ENCODE measurements at regions not wholly inside any gene's neighbourhood (a gene's known extent, or its start where the extent isn't known, plus 50 kb on each side); places are given as distances from the start of the nearest gene placed in this dataset.

DNA sequence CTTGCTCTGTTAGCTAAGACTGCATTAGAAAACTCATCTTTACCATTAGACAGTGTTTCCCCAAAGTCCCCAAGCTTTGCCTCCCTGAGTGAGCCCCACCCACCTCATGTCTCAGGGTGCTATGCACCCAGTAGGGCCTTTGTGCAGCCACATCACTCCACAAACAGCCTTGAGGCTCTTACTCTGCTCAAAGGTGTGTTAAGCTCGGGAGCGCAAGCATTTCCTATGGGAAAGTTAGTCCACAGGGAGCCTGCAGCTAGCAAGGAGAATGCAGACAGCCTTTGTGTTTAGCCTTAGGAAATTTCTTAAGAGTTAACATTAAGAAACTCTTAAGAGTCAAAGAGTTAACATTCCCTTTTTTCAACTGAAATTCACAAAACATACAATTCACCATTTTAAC lies 278.8 kb downstream of the AJAP1 start:
- no peaks in the 10 kb centered on the region for H4K20me1 ChIP-seq (ENCODE audit: insufficient read depth, low read length)
- intact Hi-C loops (cut with micrococcal nuclease) = no loop called here
- DNase-seq = no peak
- no peaks in the 10 kb centered on the region for H3K9me3 ChIP-seq (replicated peaks in 1 of 2; ENCODE audit: control insufficient read depth in 1 of 2, insufficient read depth in 1 of 2, low read length in 2 of 2)
- H3K4me3 ChIP-seq (replicated peaks in 1 of 3; ENCODE audit: low read depth in 2 of 3, low read length in 3 of 3) = no peak overlapping the region
- no peaks in the 10 kb centered on the region for H3K4me1 ChIP-seq (ENCODE audit: control insufficient read depth in 1 of 2, insufficient read depth in 2 of 2, low read length in 2 of 2)
- no CpG with 5 or more reads among the region's 2 CpGs for WGBS (ENCODE audit: insufficient coverage)
- H3K27ac Mint-ChIP-seq = no peak overlapping the region
- no peak overlapping the region for H3K9ac ChIP-seq (ENCODE audit: insufficient read depth, low read length, poor library complexity, severe bottlenecking)
- no peaks in the 10 kb centered on the region for H3K36me3 Mint-ChIP-seq
- no peaks in the 10 kb centered on the region for H3K27me3 ChIP-seq (ENCODE audit: control insufficient read depth in 2 of 2, insufficient read depth in 2 of 2, low read length in 2 of 2)
- H3K9me3 Mint-ChIP-seq = peaks cover 0 to 8% (median 3%) of the 10 kb centered on the region in 7 donors
- H3K4me3 Mint-ChIP-seq = no peak overlapping the region
- H3K4me2 ChIP-seq (replicated peaks; ENCODE audit: extremely low read depth, low read length, poor library complexity, severe bottlenecking) = no peak overlapping the region
- no peak overlapping the region for H3K27ac ChIP-seq (ENCODE audit: low read depth in 1 of 2, low read length in 2 of 2)
- peaks cover 0 to 2% (median 0%) of the 10 kb centered on the region in 3 donors for H3K27me3 Mint-ChIP-seq (ENCODE audit: low read depth in 3 of 3)
- no peaks in the 10 kb centered on the region for H3K79me2 ChIP-seq (ENCODE audit: insufficient read depth, low read length)
- H2AFZ ChIP-seq (ENCODE audit: insufficient read depth, low read depth, low read length, poor library complexity, severe bottlenecking) = no peak overlapping the region
- H3K36me3 ChIP-seq (replicated peaks in 1 of 2; ENCODE audit: control insufficient read depth in 1 of 2, insufficient read depth in 2 of 2, low read length in 2 of 2) = no peaks in the 10 kb centered on the region
- TF ChIP-seq, protein P1, sequence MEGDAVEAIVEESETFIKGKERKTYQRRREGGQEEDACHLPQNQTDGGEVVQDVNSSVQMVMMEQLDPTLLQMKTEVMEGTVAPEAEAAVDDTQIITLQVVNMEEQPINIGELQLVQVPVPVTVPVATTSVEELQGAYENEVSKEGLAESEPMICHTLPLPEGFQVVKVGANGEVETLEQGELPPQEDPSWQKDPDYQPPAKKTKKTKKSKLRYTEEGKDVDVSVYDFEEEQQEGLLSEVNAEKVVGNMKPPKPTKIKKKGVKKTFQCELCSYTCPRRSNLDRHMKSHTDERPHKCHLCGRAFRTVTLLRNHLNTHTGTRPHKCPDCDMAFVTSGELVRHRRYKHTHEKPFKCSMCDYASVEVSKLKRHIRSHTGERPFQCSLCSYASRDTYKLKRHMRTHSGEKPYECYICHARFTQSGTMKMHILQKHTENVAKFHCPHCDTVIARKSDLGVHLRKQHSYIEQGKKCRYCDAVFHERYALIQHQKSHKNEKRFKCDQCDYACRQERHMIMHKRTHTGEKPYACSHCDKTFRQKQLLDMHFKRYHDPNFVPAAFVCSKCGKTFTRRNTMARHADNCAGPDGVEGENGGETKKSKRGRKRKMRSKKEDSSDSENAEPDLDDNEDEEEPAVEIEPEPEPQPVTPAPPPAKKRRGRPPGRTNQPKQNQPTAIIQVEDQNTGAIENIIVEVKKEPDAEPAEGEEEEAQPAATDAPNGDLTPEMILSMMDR (IDR thresholded peaks at IDR 0.05) = no peak
- H3K4me1 Mint-ChIP-seq = no peaks in the 10 kb centered on the region

GRCh38 chr1:4932311-4933030 lies 278.1 kb downstream of the AJAP1 start:
- intact Hi-C loops (cut with micrococcal nuclease) = no loop called here
- DNase-seq = no peak
- peaks cover 0 to 7% (median 3%) of the 10 kb centered on the region in 7 donors for H3K9me3 Mint-ChIP-seq
- H2AFZ ChIP-seq (ENCODE audit: insufficient read depth, low read depth, low read length, poor library complexity, severe bottlenecking) = no peak overlapping the region
- TF ChIP-seq, protein P1 (IDR thresholded peaks at IDR 0.05) = no peak
- no peak overlapping the region for H3K4me3 Mint-ChIP-seq
- no peaks in the 10 kb centered on the region for H3K4me1 Mint-ChIP-seq
- no peak overlapping the region for H3K4me2 ChIP-seq (replicated peaks; ENCODE audit: extremely low read depth, low read length, poor library complexity, severe bottlenecking)
- no peak overlapping the region for H3K27ac Mint-ChIP-seq
- peaks cover 0 to 2% (median 0%) of the 10 kb centered on the region in 3 donors for H3K27me3 Mint-ChIP-seq (ENCODE audit: low read depth in 3 of 3)
- no peaks in the 10 kb centered on the region for H3K36me3 ChIP-seq (replicated peaks in 1 of 2; ENCODE audit: control insufficient read depth in 1 of 2, insufficient read depth in 2 of 2, low read length in 2 of 2)
- no peak overlapping the region for H3K4me3 ChIP-seq (replicated peaks in 1 of 3; ENCODE audit: low read depth in 2 of 3, low read length in 3 of 3)
- WGBS (ENCODE audit: insufficient coverage) = 91% methylated on average over 10 of the region's 15 CpGs
- H3K9ac ChIP-seq (ENCODE audit: insufficient read depth, low read length, poor library complexity, severe bottlenecking) = no peak overlapping the region
- H3K9me3 ChIP-seq (replicated peaks in 1 of 2; ENCODE audit: control insufficient read depth in 1 of 2, insufficient read depth in 1 of 2, low read length in 2 of 2) = no peaks in the 10 kb centered on the region
- H3K79me2 ChIP-seq (ENCODE audit: insufficient read depth, low read length) = no peaks in the 10 kb centered on the region
- no peak overlapping the region for H3K27ac ChIP-seq (ENCODE audit: low read depth in 1 of 2, low read length in 2 of 2)
- no peaks in the 10 kb centered on the region for H3K36me3 Mint-ChIP-seq
- H3K4me1 ChIP-seq (ENCODE audit: control insufficient read depth in 1 of 2, insufficient read depth in 2 of 2, low read length in 2 of 2) = no peaks in the 10 kb centered on the region
- no peaks in the 10 kb centered on the region for H3K27me3 ChIP-seq (ENCODE audit: control insufficient read depth in 2 of 2, insufficient read depth in 2 of 2, low read length in 2 of 2)
- no peaks in the 10 kb centered on the region for H4K20me1 ChIP-seq (ENCODE audit: insufficient read depth, low read length)
